WTC11 (cell line): ENCODE measurements at regions not wholly inside any gene's neighbourhood (a gene's known extent, or its start where the extent isn't known, plus 50 kb on each side); places are given as distances from the start of the nearest gene placed in this dataset.

Experiments used
- ATAC-seq: fragments of 200-7000 bp; cut with Tn5 transposase; 2 replicates; pipeline ENCODE4 v1.10.0; 2021; ENCODE audit warnings: mild to moderate bottlenecking, moderate library complexity
- CTCF ChIA-PET: fragments of 300-600 bp; sonication (Branson Sonifier 250); formaldehyde crosslinking; loops from one replicate; lab custom pipeline; 2021; ENCODE audit warnings: antibody characterized with exemption; lab: Charles Lee
- POLR2A ChIA-PET: fragments of 350-600 bp; sonication (Branson Sonifier 250); formaldehyde crosslinking; loops from one replicate; lab custom pipeline; 2021; ENCODE audit warnings: antibody characterized with exemption; lab: Charles Lee
- DNase-seq: peaks from one replicate; pipeline ENCODE4 v3.0.0; 2021; ENCODE audit warnings: low spot score
- H3K27ac Mint-ChIP-seq: 2 replicates; pipeline ENCODE4 v1.8.0; 2021; ENCODE audit warnings: mixed read lengths
- H3K27me3 Mint-ChIP-seq: 2 replicates; pipeline ENCODE4 v1.8.0; 2021; ENCODE audit warnings: low read depth, mild to moderate bottlenecking, moderate library complexity, mixed read lengths
- H3K36me3 Mint-ChIP-seq: 2 replicates; pipeline ENCODE4 v1.8.0; 2021; ENCODE audit warnings: mixed read lengths
- H3K4me1 Mint-ChIP-seq: 2 replicates; pipeline ENCODE4 v1.8.0; 2022; ENCODE audit warnings: mixed read lengths
- H3K4me3 Mint-ChIP-seq: 2 replicates; pipeline ENCODE4 v1.8.0; 2021; ENCODE audit warnings: mild to moderate bottlenecking, moderate library complexity, mixed read lengths
- H3K9me3 Mint-ChIP-seq: 2 replicates; pipeline ENCODE4 v1.8.0; 2021; ENCODE audit warnings: mixed read lengths
- CBFB ChIP-seq: sonication (generic); formaldehyde crosslinking; IDR thresholded peaks from 2 replicates; pipeline ENCODE4 v1.8.1; 2022; ENCODE audit warnings: mild to moderate bottlenecking, low read depth, missing genetic modification reagents
- CREM ChIP-seq: sonication (generic); formaldehyde crosslinking; IDR thresholded peaks from 2 replicates; pipeline ENCODE4 v1.8.1; 2022; ENCODE audit warnings: mild to moderate bottlenecking, missing genetic modification reagents, moderate library complexity
- EMX1 ChIP-seq: fragments of 250-450 bp; sonication (Bioruptor Pico); IDR thresholded peaks from 2 replicates; pipeline ENCODE4 v1.8.0; 2021; ENCODE audit warnings: mild to moderate bottlenecking
- FOXK1 ChIP-seq: sonication (generic); formaldehyde crosslinking; IDR thresholded peaks from 2 replicates; pipeline ENCODE4 v1.8.0; 2022; ENCODE audit warnings: mild to moderate bottlenecking, moderate library complexity, missing genetic modification reagents
- GTF2I ChIP-seq: fragments of 250-450 bp; sonication (Bioruptor Pico); conservative IDR thresholded peaks from 2 replicates; pipeline ENCODE4 v1.4.0; 2021; ENCODE audit warnings: mild to moderate bottlenecking
- KAT7 ChIP-seq: sonication (generic); formaldehyde crosslinking; IDR thresholded peaks from 2 replicates; pipeline ENCODE4 v1.8.1; 2023; ENCODE audit warnings: missing genetic modification reagents, mild to moderate bottlenecking, borderline replicate concordance
- OVOL2 ChIP-seq: fragments of 250-450 bp; sonication (Bioruptor Pico); IDR thresholded peaks from 2 replicates; pipeline ENCODE4 v1.9.0; 2021; ENCODE audit warnings: mild to moderate bottlenecking, borderline replicate concordance
- PRRX2 ChIP-seq: fragments of 250-450 bp; sonication (Bioruptor Pico); IDR thresholded peaks from 2 replicates; pipeline ENCODE4 v1.8.0; 2021; ENCODE audit warnings: mild to moderate bottlenecking
- TEAD1 ChIP-seq: sonication (generic); formaldehyde crosslinking; IDR thresholded peaks from 2 replicates; pipeline ENCODE4 v1.8.0; 2022; ENCODE audit warnings: mild to moderate bottlenecking, missing genetic modification reagents
- TEAD4 ChIP-seq: sonication (generic); formaldehyde crosslinking; IDR thresholded peaks from 2 replicates; pipeline ENCODE4 v1.8.0; 2022; ENCODE audit warnings: mild to moderate bottlenecking, missing genetic modification reagents
- ZBTB21 ChIP-seq: sonication (generic); formaldehyde crosslinking; IDR thresholded peaks from 2 replicates; pipeline ENCODE4 v1.8.1; 2023; ENCODE audit warnings: mild to moderate bottlenecking, missing genetic modification reagents, borderline replicate concordance
- ZNF263 ChIP-seq: sonication (generic); formaldehyde crosslinking; IDR thresholded peaks from 2 replicates; pipeline ENCODE4 v1.8.1; 2022; ENCODE audit warnings: low read depth, mild to moderate bottlenecking, moderate library complexity, missing genetic modification reagents
- ZNF416 ChIP-seq: fragments of 250-450 bp; sonication (Bioruptor Pico); IDR thresholded peaks from 2 replicates; pipeline ENCODE4 v1.9.0; 2021; ENCODE audit warnings: mild to moderate bottlenecking, inconsistent platforms
- ZNF671 ChIP-seq: fragments of 250-450 bp; sonication (Bioruptor Pico); IDR thresholded peaks from 2 replicates; pipeline ENCODE4 v1.8.0; 2021; ENCODE audit warnings: mild to moderate bottlenecking
- TF ChIP-seq, protein P1 (sequence below): fragments of 250-450 bp; sonication (Bioruptor Pico); IDR thresholded peaks from 2 replicates; pipeline ENCODE4 v1.9.0; 2021; ENCODE audit warnings: mild to moderate bottlenecking
- TF ChIP-seq, protein P2 (sequence below): sonication (generic); formaldehyde crosslinking; IDR thresholded peaks from 2 replicates; pipeline ENCODE4 v1.8.1; 2023; ENCODE audit warnings: mild to moderate bottlenecking, missing genetic modification reagents
- TF ChIP-seq, protein P3 (sequence below): sonication (generic); formaldehyde crosslinking; IDR thresholded peaks from 2 replicates; pipeline ENCODE4 v1.8.0; 2022; ENCODE audit warnings: mild to moderate bottlenecking, missing genetic modification reagents
- TF ChIP-seq, protein P4 (sequence below): fragments of 250-450 bp; sonication (Bioruptor Pico); conservative IDR thresholded peaks from 2 replicates; pipeline ENCODE4 v1.9.0; 2021; ENCODE audit warnings: mild to moderate bottlenecking
- TF ChIP-seq, protein P5 (sequence below): sonication (generic); formaldehyde crosslinking; IDR thresholded peaks from 2 replicates; pipeline ENCODE4 v1.8.1; 2023; ENCODE audit warnings: mild to moderate bottlenecking, missing genetic modification reagents, moderate library complexity
- TF ChIP-seq, protein P6 (sequence below): fragments of 250-450 bp; sonication (Bioruptor Pico); IDR thresholded peaks from 2 replicates; pipeline ENCODE4 v1.8.0; 2021; ENCODE audit warnings: mild to moderate bottlenecking
- TF ChIP-seq, protein P7 (sequence below): sonication (generic); formaldehyde crosslinking; IDR thresholded peaks from 2 replicates; pipeline ENCODE4 v1.8.0; 2022; ENCODE audit warnings: missing genetic modification reagents

DNA sequence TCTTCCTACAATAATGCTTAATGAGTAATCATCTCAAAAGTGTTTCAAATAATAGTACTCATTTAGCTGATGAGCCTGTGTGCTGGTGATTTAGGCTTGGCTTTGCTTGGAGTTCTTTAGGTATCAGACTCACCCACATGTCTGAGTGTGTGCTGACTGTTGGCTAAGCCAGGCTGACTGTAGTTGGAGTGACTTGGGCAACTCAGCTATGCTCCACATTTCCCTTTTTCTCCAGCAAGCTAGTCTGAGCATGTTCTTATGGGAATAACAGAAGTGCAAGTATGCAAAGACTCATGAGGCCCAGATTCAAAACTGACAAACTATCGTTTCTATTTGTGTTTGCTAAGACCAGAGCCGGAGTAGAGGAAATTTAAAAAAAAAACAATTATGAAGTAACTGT, 99.0 kb upstream of the ADGRL4 start:
- Mint-ChIP-seq H3K36me3 (no peaks in the 10 kb centered on the region), H3K9me3 (peaks cover 6% of the 10 kb centered on the region; the same call in 1 of the 2 replicates), H3K27me3 (no peaks in the 10 kb centered on the region), H3K4me3 (no peak overlapping the region), H3K27ac (no peak overlapping the region), H3K4me1 (0 out of 2 replicates have a peak, but pooled peaks cover 1% of the 10 kb centered on the region)
- POLR2A ChIA-PET, result no interaction called here
- DNase-seq (no peak), ATAC-seq (no peak)
- CTCF ChIA-PET, result no interaction called here
- TF ChIP-seq ZNF671 (CRISPR knock-in tag), result no peak
- TF ChIP-seq, protein P1, sequence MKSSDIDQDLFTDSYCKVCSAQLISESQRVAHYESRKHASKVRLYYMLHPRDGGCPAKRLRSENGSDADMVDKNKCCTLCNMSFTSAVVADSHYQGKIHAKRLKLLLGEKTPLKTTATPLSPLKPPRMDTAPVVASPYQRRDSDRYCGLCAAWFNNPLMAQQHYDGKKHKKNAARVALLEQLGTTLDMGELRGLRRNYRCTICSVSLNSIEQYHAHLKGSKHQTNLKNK (CRISPR knock-in tag), result no peak
- TF ChIP-seq, protein P2, sequence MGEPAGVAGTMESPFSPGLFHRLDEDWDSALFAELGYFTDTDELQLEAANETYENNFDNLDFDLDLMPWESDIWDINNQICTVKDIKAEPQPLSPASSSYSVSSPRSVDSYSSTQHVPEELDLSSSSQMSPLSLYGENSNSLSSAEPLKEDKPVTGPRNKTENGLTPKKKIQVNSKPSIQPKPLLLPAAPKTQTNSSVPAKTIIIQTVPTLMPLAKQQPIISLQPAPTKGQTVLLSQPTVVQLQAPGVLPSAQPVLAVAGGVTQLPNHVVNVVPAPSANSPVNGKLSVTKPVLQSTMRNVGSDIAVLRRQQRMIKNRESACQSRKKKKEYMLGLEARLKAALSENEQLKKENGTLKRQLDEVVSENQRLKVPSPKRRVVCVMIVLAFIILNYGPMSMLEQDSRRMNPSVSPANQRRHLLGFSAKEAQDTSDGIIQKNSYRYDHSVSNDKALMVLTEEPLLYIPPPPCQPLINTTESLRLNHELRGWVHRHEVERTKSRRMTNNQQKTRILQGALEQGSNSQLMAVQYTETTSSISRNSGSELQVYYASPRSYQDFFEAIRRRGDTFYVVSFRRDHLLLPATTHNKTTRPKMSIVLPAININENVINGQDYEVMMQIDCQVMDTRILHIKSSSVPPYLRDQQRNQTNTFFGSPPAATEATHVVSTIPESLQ (CRISPR knock-in tag), result no peak
- TF ChIP-seq TEAD1 (CRISPR knock-in tag), result no peak
- TF ChIP-seq, protein P3, sequence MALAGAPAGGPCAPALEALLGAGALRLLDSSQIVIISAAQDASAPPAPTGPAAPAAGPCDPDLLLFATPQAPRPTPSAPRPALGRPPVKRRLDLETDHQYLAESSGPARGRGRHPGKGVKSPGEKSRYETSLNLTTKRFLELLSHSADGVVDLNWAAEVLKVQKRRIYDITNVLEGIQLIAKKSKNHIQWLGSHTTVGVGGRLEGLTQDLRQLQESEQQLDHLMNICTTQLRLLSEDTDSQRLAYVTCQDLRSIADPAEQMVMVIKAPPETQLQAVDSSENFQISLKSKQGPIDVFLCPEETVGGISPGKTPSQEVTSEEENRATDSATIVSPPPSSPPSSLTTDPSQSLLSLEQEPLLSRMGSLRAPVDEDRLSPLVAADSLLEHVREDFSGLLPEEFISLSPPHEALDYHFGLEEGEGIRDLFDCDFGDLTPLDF (CRISPR knock-in tag), result no peak
- no peak for TF ChIP-seq PRRX2 (CRISPR knock-in tag)
- no peak for TF ChIP-seq KAT7
- TF ChIP-seq, protein P4, sequence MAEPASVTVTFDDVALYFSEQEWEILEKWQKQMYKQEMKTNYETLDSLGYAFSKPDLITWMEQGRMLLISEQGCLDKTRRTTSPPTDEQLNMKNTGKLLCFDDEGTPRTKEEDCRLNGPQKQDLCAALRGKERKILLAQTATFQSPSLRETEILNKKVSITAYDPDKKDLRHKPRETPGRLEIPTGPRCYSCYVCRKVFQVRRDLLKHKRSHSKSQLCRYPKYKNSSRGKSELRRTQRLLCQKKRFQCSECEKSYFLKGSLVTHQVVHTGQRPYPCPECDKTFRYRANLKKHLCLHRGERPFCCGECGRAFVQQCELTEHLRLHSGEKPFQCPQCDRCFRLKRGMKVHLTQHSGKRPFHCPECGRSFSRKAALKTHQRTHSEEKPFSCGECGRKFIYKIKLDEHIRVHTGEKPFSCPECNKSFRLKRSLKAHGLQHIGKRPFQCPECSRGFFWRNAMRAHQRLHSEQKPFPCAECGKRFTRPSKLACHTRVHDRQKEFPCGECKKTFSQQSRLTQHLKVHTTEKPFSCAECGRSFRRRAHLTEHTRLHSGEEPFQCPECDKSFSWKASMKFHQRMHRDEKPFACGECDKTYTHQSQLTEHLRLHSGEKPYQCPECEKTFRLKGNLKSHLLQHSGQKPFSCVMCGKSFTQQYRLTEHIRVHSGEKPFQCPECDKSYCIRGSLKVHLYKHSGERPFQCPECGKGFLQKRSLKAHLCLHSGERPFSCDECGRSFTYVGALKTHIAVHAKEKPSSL (CRISPR knock-in tag), result no peak
- no peak for TF ChIP-seq ZBTB21
- no peak for TF ChIP-seq GTF2I (CRISPR knock-in tag)
- TF ChIP-seq, protein P5, sequence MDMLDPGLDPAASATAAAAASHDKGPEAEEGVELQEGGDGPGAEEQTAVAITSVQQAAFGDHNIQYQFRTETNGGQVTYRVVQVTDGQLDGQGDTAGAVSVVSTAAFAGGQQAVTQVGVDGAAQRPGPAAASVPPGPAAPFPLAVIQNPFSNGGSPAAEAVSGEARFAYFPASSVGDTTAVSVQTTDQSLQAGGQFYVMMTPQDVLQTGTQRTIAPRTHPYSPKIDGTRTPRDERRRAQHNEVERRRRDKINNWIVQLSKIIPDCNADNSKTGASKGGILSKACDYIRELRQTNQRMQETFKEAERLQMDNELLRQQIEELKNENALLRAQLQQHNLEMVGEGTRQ (CRISPR knock-in tag), result no peak
- TF ChIP-seq, protein P6, sequence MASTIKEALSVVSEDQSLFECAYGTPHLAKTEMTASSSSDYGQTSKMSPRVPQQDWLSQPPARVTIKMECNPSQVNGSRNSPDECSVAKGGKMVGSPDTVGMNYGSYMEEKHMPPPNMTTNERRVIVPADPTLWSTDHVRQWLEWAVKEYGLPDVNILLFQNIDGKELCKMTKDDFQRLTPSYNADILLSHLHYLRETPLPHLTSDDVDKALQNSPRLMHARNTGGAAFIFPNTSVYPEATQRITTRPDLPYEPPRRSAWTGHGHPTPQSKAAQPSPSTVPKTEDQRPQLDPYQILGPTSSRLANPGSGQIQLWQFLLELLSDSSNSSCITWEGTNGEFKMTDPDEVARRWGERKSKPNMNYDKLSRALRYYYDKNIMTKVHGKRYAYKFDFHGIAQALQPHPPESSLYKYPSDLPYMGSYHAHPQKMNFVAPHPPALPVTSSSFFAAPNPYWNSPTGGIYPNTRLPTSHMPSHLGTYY (CRISPR knock-in tag), result no peak
- TF ChIP-seq OVOL2, result no peak
- no peak for TF ChIP-seq ZNF416

DNA sequence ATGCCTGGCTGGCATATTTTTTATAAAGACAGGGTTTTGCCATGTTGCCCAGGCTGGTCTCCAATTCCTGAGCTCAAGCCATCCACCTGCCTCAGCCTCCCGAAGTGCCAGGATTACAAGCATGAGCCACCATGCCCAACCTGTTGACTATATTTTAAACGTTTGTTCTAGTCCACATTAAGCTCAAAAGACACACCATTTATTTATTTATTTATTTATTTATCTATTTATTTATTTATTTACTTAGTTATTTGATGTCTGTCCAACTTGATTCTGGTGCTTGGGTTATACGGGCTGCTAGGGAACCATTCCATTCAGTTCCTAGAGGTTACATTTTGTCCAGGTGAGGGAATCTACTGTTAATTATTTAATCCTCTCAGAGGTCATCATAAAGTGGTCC, 98.1 kb upstream of the ADGRL4 start:
- no peaks in the 10 kb centered on the region for H3K27me3 Mint-ChIP-seq
- ChIA-PET POLR2A (no interaction called here), CTCF (no interaction called here)
- no peak for TF ChIP-seq CREM
- DNase-seq (no peak), ATAC-seq (no peak)
- no peak overlapping the region for H3K4me3 Mint-ChIP-seq
- 0 out of 2 replicates have a peak, but pooled peaks cover 3% of the 10 kb centered on the region for H3K4me1 Mint-ChIP-seq
- H3K27ac Mint-ChIP-seq, result no peak overlapping the region
- peaks cover 6% of the 10 kb centered on the region; the same call in 1 of the 2 replicates for H3K9me3 Mint-ChIP-seq
- no peaks in the 10 kb centered on the region for H3K36me3 Mint-ChIP-seq

DNA sequence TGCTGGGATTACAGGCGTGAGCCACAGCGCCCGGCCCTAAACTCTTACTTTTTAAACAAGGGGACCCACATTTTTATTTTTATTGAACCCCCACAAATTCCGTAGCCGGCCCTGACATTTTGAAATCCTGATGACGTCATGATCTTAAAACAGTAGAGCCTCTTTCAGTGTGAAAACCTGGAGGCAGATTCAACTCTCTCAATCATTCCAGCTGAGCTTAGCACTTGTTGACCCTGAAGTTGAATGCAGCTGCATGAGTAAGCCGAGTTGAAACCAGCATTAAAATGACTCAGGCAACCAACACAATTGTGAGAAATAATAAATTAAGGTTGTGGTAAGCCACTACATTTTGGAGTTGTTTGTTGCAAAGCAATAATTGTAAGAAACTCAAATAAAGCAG, 93.9 kb upstream of the ADGRL4 start:
- H3K9me3 Mint-ChIP-seq, result no peaks in the 10 kb centered on the region
- H3K27me3 Mint-ChIP-seq, result no peaks in the 10 kb centered on the region
- no peak overlapping the region; the same call in 1 of the 2 replicates for H3K27ac Mint-ChIP-seq
- ChIA-PET CTCF (no interaction called here), POLR2A (no interaction called here)
- H3K36me3 Mint-ChIP-seq, result no peaks in the 10 kb centered on the region
- DNase-seq (no peak), ATAC-seq (no peak)
- H3K4me1 Mint-ChIP-seq, result 0 out of 2 replicates have a peak, but pooled peaks cover 3% of the 10 kb centered on the region
- H3K4me3 Mint-ChIP-seq, result no peak overlapping the region
- no peak for TF ChIP-seq ZNF263
- TF ChIP-seq, protein P7, sequence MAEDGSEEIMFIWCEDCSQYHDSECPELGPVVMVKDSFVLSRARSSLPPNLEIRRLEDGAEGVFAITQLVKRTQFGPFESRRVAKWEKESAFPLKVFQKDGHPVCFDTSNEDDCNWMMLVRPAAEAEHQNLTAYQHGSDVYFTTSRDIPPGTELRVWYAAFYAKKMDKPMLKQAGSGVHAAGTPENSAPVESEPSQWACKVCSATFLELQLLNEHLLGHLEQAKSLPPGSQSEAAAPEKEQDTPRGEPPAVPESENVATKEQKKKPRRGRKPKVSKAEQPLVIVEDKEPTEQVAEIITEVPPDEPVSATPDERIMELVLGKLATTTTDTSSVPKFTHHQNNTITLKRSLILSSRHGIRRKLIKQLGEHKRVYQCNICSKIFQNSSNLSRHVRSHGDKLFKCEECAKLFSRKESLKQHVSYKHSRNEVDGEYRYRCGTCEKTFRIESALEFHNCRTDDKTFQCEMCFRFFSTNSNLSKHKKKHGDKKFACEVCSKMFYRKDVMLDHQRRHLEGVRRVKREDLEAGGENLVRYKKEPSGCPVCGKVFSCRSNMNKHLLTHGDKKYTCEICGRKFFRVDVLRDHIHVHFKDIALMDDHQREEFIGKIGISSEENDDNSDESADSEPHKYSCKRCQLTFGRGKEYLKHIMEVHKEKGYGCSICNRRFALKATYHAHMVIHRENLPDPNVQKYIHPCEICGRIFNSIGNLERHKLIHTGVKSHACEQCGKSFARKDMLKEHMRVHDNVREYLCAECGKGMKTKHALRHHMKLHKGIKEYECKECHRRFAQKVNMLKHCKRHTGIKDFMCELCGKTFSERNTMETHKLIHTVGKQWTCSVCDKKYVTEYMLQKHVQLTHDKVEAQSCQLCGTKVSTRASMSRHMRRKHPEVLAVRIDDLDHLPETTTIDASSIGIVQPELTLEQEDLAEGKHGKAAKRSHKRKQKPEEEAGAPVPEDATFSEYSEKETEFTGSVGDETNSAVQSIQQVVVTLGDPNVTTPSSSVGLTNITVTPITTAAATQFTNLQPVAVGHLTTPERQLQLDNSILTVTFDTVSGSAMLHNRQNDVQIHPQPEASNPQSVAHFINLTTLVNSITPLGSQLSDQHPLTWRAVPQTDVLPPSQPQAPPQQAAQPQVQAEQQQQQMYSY, result no peak
- no peak for TF ChIP-seq EMX1 (CRISPR knock-in tag)
- TF ChIP-seq, protein P1 (CRISPR knock-in tag), result no peak
- no peak for TF ChIP-seq TEAD4 (CRISPR knock-in tag)
- TF ChIP-seq PRRX2 (CRISPR knock-in tag), result no peak
- no peak for TF ChIP-seq FOXK1 (CRISPR knock-in tag)
- no peak for TF ChIP-seq CBFB (CRISPR knock-in tag)
